ENCODE measurements at regions not wholly inside any gene's neighbourhood (a gene's known extent, or its start where the extent isn't known, plus 50 kb on each side); places are given as distances from the start of the nearest gene placed in this dataset.

- no peak overlapping the region for H2AFZ ChIP-seq (ENCODE audit: low read length)
Observed at GRCh38 chr2:224293976-224294375, 107.9 kb downstream of the FAM124B start.

GRCh38 chr2:224287531-224287930 is 114.4 kb downstream of the FAM124B start:
- H3K9ac ChIP-seq (ENCODE audit: low read length), result no peak overlapping the region
- H3K36me3 ChIP-seq (ENCODE audit: insufficient read depth, low read length), result no peaks in the 10 kb centered on the region
- no peak overlapping the region for H2AFZ ChIP-seq (ENCODE audit: low read length)
- H3K27me3 ChIP-seq (ENCODE audit: insufficient read depth, low read length), result no peaks in the 10 kb centered on the region
- H3K4me3 ChIP-seq (ENCODE audit: low read depth, low read length, poor library complexity, severe bottlenecking), result no peak overlapping the region
- no peaks in the 10 kb centered on the region for H3F3A ChIP-seq (ENCODE audit: insufficient read depth, low read length)
- H3K79me2 ChIP-seq (ENCODE audit: insufficient read depth, low read length), result no peaks in the 10 kb centered on the region
- no peaks in the 10 kb centered on the region for H3K9me2 ChIP-seq (ENCODE audit: low read depth, low read length)
- no peak overlapping the region for H3K27ac ChIP-seq (ENCODE audit: low read depth, low read length, poor library complexity, severe bottlenecking)
- H4K20me1 ChIP-seq (ENCODE audit: insufficient read depth, low read length), result no peaks in the 10 kb centered on the region
- H3K9me3 ChIP-seq (ENCODE audit: low read length), result no peaks in the 10 kb centered on the region
- H3K4me2 ChIP-seq (ENCODE audit: low read length), result no peak overlapping the region
- TF ChIP-seq CTCF (IDR thresholded peaks at IDR 0.05; ENCODE audit: low read length), result no peak
- no peak for TF ChIP-seq EZH2 (IDR thresholded peaks at IDR 0.05; ENCODE audit: borderline replicate concordance, low read length)
- no peaks in the 10 kb centered on the region for H3K4me1 ChIP-seq (ENCODE audit: insufficient read depth, low read length, severe bottlenecking)

More at GRCh38 chr2:224293976-224294375, 107.9 kb downstream of the FAM124B start:
- Histone ChIP-seq H3K27ac (ENCODE audit: low read depth, low read length, poor library complexity, severe bottlenecking) (no peak overlapping the region), H3K9me2 (ENCODE audit: low read depth, low read length) (no peaks in the 10 kb centered on the region), H3K9ac (ENCODE audit: low read length) (no peak overlapping the region), H3K4me1 (ENCODE audit: insufficient read depth, low read length, severe bottlenecking) (no peaks in the 10 kb centered on the region), H3K36me3 (ENCODE audit: insufficient read depth, low read length) (no peaks in the 10 kb centered on the region), H4K20me1 (ENCODE audit: insufficient read depth, low read length) (no peaks in the 10 kb centered on the region), H3F3A (ENCODE audit: insufficient read depth, low read length) (no peaks in the 10 kb centered on the region), H3K4me3 (ENCODE audit: low read depth, low read length, poor library complexity, severe bottlenecking) (no peak overlapping the region), H3K9me3 (ENCODE audit: low read length) (no peaks in the 10 kb centered on the region), H3K79me2 (ENCODE audit: insufficient read depth, low read length) (no peaks in the 10 kb centered on the region), H3K4me2 (ENCODE audit: low read length) (no peak overlapping the region), H3K27me3 (ENCODE audit: insufficient read depth, low read length) (no peaks in the 10 kb centered on the region)
- TF ChIP-seq EZH2 (IDR thresholded peaks at IDR 0.05; ENCODE audit: borderline replicate concordance, low read length), result no peak
- TF ChIP-seq CTCF (IDR thresholded peaks at IDR 0.05; ENCODE audit: low read length), result no peak

- no peak for TF ChIP-seq CTCF (IDR thresholded peaks at IDR 0.05; ENCODE audit: low read length)
- no peak for TF ChIP-seq EZH2 (IDR thresholded peaks at IDR 0.05; ENCODE audit: borderline replicate concordance, low read length)
- Histone ChIP-seq H3K9me3 (ENCODE audit: low read length) (no peaks in the 10 kb centered on the region), H3K4me2 (ENCODE audit: low read length) (no peak overlapping the region), H3K9me2 (ENCODE audit: low read depth, low read length) (no peaks in the 10 kb centered on the region), H4K20me1 (ENCODE audit: insufficient read depth, low read length) (no peaks in the 10 kb centered on the region), H3K27ac (ENCODE audit: low read depth, low read length, poor library complexity, severe bottlenecking) (no peak overlapping the region), H3K79me2 (ENCODE audit: insufficient read depth, low read length) (no peaks in the 10 kb centered on the region), H3K36me3 (ENCODE audit: insufficient read depth, low read length) (no peaks in the 10 kb centered on the region), H3K27me3 (ENCODE audit: insufficient read depth, low read length) (no peaks in the 10 kb centered on the region), H3K9ac (ENCODE audit: low read length) (no peak overlapping the region), H3K4me1 (ENCODE audit: insufficient read depth, low read length, severe bottlenecking) (no peaks in the 10 kb centered on the region), H3K4me3 (ENCODE audit: low read depth, low read length, poor library complexity, severe bottlenecking) (no peak overlapping the region), H3F3A (ENCODE audit: insufficient read depth, low read length) (no peaks in the 10 kb centered on the region), H2AFZ (ENCODE audit: low read length) (no peak overlapping the region)
Observed at GRCh38 chr2:224286923-224287322, 115.0 kb downstream of the FAM124B start.

Measured in OCI-LY1 (cell line).